ENCODE measurements at regions not wholly inside any gene's neighbourhood (a gene's known extent, or its start where the extent isn't known, plus 50 kb on each side); places are given as distances from the start of the nearest gene placed in this dataset.

DNA sequence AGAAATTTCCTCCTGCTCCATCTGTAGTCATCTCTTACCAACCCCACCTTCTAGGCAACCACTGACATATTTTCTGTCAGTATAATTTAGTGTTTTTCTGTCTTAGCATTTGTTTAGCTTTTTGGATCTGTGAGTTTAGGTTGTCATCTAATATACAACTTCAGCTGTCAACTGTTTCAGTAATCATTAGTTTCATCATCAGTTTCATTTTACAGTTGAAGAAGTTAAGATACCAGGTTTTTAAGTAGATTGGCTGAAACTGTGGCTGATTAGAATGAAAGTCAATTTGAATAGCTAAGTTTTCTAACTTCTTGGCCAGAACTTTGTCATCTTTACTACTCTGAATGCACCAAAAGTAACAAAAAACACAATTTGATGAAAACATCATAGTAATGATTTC is 1957.3 kb downstream of the NCAM2 start:
- no peak for DNase-seq

DNA sequence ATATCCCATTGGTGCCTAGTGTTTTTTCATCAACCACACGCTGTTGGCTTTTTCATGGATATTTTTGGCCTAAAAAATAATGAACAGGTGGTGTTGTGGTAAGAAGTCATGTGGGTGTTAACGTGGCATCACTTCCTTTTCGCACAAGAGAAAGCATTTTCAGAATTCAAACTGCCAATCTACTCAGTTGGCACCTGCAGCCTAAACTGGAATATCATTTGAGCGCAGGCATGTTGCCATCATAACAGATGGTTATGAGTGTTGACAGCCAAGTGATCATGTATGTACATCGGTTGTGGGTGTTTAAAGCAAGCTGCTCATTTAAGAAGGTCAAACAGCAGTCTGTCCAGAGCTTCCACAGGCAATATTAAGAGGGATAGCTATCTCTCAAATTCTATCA is 1963.0 kb downstream of the NCAM2 start:
- DNase-seq, result no peak

DNA sequence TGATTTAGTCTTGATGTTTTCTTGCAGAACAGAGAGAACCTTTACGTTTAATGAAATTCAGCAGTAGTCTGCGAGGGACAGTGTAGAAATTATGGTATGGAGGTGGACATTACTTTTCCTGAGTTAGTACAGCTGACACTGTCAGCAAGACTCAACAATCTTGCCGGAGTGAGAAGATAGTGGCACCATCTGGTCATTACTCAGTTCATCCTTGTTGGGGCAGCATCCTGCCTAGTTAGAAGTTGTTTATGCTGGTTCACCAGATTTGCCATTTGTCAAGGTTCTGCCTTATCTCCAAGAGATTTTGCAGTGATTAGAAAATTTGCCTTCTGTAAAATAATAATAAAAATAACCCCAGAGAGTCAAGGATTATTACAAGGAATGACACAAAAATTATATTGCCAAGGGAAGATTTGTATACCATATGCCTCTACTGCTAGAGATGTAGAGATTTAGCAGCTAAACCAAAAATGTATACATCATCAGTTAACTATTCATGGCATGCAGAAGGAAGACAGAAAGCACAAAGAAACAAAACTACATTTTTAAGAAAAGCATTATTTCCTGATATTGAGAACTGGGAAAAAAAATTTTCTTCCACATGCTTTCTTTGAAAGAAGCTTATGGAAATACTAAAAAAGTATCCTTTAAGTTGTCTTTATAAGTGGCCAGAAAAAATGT is 1967.4 kb downstream of the NCAM2 start:
- no peak for DNase-seq

DNA sequence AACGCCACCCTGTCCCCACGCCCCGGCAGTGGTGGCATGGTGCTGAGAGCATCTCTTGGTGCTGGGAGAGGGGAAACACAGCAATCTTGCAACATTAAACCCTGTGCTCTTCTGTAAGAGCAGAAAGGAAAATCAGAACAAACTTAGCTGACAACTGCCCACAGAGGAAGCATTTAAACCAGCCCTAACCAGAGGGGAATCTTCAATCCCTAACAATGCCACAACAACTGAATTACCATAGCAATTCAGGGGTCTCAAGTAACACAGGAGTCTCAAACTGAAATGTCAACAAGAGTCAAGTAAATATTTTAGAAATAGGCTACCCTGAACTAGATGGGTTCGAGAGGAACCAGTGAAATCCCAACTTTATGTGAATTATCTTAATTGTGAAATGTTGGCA is 1983.6 kb downstream of the NCAM2 start:
- no peak for DNase-seq

DNA sequence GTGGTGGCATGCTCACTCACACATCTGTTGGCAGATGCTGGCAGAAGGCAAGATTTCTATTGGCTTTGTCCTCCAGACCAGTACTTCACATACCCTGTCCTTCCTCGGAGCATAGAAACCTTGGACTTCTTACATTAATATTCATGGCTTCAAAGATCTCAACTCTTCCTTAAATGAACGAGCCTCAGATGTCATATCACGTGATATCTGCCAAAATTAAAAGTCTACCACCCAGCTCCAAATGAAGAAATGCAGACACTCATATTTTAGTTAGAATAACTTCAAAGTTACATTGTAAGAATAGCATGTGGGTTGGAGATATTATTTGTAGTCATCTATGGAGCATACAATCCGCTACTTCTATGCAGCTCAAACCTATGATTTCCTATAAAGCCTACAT is 1994.9 kb downstream of the NCAM2 start:
- no peak for DNase-seq

DNA sequence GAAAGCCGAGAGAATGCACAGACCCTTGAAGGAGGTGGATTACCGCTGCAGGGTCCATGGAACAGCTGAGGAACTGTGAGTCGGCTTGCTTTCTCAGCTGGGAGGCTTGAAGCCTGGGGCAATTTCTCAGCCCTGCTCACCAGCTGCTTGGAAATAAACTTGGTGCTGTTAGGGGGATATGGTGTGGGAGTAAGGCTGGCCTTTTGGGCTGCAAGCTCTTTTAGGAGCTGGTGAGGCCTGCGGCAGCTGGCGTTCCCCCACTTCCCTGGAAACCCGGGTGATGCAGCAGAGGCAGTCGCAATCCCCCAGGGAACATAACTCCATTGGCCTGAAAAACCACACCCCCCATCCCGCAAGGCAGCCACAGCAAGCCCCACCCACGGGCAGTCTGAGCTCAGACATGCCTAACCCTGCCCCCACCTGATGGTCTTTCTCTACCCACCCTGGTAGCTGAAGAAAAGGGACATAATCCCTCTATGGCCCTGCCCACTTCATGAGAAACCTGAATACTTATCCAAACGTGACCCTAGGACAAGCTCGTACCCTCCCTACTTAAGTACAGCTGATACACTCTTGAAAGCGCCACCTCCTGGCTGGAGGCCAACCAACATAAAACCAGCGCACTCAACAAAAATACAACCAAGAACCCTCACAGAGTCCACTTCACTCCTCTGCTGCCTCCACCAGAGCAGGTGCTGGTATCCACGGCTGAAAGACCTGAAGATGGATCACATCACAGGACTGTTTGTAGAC is 1995.8 kb downstream of the NCAM2 start:
- no peak for DNase-seq

DNA sequence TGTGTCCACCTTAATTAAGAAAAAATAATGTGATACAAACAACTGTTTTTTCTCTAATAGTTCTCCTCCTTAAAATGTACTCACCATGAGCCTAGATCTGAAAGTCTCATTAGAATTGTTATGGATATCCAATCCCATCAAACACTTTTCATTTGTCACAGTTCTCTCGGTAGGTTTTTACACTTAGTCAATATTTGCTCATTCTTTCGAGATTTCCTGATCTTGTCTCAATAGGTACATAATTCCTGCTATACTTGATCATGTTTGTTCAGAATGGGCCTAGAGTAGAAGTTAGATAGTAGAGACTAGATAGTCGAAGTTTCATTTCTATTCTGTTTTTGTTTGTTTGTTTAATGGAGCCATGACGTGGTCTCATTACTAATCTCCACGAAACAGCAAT is 2005.7 kb downstream of the NCAM2 start:
- DNase-seq, result no peak

DNA sequence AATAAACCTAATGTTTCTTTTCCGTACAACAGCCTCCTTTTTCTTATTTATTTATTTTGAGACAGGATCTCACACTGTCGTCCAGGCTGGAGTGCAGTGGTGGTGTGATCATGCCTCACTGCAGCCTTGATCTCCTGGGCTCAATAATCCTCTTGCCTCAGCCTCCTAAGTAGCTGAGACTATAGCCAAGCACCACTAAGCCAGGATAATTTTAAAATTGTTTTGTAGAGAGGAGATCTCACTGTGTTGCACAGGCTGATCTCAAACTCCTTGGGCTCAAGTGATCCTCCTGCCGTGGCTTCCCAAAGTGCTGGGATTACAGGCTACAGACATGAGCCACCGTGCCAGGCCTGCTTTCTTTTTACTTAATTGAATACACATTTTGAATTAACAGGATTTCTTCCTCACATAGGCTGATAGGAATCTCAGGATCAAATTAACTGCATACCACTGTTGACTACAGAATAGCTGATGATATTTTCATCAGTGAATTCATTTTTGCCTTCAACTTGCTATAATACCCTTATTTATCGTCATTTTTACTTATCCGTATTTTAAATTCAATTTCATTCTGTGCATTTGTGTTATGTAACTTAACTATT is 2010.5 kb downstream of the NCAM2 start:
- no peak for DNase-seq

DNA sequence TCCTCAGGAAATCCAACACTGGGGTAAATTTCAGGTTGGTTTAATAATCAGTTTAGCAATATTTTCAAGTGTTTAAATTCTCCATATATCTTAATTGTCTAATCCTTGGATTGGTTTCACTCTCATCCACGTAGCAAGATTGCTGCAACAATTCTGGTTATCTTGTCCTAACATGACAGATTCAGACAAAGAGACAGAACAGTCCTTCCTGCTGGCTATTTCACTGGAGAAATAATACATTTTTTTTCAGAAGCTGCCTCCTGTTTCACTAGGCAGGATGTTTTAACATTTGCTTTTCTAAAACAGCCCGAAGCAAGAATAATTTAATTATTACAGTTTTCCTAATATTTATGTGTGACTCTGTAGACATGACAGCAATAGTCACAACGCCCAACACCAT is 2011.2 kb downstream of the NCAM2 start:
- DNase-seq, result no peak

DNA sequence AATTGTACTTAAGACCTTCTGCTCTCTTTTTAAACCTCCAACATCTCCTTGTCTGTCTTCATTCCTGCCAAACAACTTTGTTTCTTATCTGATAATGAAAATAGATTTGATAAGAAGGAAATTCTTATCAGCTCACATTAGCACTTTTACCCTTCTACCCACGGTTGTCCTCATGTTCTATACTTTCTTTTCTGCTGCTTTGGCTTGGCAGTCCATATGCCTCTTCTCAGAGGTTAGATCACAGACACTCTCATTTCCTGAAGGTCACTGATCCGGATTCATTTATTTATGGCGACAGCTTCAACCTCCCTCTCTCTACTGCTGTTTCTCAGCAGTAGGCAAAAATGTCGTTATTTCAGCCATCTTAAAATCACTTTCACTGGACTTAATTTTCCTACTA is 2015.8 kb downstream of the NCAM2 start:
- DNase-seq, result no peak

DNA sequence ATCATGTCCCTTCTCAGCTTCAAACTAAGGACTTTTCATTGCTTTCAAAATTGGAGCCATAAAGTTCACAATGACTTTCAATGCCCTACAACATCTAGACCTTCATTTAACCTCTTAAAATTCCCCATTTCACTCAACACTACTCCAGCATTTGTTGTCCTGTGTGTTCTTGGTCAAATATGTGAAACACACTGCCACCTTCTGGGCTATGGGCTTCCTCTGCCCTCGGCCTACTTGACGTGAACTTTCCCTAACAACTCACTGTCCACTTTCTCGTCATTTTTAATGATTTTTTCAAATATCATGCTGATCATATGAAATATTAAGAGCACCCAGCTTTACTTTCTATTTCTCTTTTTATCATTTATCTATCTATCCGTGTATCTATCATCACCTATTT is 2018.4 kb downstream of the NCAM2 start:
- no peak for DNase-seq

DNA sequence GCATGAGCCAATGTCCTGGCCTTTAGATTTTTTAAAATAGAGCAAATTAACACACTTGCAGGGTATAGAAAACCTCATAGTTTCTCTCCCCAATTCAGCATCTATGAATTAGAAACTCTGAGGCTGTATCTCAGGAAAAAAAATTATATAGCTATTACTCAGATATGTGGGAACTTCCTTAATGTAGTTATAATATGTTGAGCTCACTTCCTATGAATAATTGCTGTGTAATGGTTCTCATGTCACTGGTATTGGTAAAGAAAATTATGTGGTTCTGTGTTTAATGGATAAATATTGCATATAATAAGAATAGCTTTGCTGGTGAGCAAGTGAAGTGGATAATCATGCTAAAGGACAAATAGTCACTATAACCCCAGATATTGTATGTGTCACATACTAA is 2019.8 kb downstream of the NCAM2 start:
- DNase-seq, result no peak

DNA sequence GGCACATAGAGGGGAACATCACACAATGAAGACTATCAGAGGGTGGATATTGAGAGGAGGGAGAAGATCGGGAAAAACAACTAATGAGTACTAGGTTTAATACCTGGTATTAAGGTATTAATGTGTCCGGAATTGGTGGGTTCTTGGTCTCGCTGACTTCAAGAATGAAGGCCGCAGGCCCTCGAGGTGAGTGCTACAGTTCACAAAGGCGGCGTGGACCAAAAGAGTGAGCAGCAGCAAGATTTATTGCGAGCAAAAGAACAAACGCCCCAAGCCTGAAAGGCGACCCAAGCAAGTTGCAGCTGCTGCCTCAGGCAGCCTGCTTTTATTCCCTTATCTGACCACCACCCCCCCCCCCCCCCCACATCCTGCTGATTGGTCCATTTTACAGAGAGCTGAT is 2022.8 kb downstream of the NCAM2 start:
- DNase-seq, result no peak

DNA sequence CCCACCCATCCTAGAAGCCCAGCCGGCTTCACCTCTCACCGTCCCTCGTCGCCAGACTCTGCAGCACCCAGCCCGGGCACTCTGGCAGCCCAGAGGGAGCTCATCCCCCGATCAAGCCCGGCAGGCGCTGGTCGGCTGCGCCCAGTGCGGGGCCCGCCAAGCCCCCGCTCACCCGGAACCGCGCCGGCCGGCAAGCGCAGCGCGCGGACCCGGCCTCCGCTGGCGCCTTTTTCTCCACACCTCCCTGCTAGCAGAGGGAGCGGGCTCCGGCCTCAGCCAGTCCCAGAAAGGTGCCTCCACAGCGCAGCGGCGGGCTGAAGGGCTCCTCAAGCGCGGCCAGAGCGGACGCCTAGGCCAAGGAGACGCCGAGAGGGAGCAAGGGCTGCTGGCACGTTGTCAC is 2023.3 kb downstream of the NCAM2 start:
- DNase-seq, result no peak

DNA sequence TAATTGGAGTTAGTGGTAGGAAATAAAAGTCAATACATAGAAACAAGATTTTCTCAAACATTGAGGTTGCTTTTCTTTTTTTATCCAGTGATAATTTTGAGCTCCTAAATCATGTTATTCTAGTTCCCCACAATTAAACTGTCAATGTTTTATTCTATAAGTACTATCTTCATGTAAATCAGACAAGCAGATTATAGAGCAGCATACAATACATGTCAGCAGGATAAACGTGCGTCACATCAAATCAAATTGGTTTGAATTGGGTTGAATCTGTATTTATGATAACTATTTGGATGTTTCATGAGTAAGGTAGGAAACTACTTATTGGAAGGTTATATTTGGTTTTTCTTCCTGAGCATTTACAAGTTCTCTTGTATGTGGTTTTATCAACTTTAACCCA is 2028.7 kb downstream of the NCAM2 start:
- no peak for DNase-seq

DNA sequence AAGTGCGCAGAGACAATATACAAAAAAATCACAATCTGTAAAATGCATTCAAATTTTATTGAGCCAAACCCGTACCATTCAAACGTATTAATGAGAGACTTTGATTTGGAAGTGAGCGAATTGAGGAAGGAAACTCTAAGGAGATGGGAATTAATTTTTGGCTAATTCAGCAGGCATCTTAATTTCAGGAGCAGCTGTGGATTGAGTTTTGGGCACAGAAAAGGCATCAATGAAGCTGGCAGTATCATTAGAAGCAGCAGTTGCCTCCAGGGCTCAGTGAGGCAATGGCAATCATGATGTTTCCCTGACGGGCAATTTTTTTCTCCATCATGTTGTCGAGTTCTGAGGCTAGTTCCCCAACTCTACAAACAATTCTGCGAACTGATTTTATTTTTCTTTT is 2041.6 kb downstream of the NCAM2 start:
- DNase-seq, result no peak

DNA sequence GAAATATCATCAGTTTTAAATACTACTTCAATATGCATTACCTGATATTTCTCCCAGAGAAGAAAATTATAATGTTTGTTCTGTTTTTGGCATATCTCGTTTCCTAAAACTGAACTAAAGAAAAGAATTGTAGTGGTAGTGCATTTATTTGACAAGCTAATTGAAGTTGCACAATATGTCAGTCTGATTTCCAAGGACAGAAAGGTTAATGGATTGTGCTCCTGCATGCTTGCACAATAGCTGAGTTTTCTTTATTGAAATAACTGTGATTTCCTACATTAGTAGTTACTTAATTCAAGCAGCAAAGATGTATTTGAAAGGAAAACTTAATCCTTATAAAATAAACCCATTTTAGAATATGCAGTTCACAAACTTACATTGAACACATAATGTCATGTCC is 2047.7 kb downstream of the NCAM2 start:
- DNase-seq, result no peak

DNA sequence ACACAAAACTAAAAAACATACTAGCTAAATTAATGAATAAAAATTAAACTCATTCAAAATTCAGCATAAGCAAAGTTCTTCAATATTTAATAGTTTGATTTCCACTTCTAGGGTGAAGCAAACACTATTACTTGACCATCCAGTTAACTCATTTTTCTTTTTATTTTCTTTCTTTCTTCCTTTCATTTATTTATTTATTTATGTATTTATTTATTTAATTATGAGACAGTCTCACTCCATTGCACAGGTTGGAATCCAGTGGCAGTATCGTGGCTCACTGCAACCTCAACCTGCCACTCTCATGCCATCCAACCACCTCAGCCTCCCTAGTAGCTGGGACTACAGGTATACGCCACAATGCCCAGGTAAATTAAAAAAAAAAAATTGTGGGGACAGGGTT is 2069.5 kb downstream of the NCAM2 start:
- DNase-seq, result no peak

DNA sequence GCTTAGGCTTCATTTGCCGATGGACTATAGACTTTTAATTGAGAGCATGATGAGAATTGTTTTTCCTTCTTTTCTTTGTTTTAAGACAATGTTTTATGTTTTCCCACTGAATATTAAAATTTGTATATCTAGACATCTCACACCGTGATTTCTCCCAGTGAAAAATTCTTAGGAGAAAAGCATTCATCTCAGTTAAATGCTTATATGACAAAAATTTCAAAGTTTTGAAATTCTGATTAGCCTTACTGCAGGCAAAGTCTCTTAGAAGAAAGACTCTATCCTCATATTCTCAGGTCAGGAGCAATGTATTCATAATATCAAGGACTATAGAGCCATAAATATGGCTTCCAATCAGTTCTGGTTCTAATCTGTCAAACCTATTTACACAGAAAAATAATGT is 2085.0 kb downstream of the NCAM2 start:
- no peak for DNase-seq

DNA sequence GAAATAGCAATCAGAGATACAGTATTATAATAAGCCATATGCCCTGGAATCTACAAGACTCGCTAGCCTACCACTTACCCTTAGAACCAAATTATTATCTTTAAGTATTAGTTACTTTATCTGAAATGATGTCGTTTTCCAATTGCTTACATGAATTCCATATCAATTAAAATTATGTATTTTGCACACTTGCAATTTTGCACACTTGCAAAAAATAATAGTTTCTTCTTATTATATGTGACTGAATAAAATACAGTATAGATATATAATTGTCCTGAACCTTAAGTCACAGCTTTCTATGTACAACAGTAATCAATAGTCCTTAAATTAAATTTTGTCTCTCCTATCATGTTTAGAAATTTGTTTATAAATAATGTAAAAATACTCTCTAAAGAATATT is 2095.1 kb downstream of the NCAM2 start:
- no peak for DNase-seq

DNA sequence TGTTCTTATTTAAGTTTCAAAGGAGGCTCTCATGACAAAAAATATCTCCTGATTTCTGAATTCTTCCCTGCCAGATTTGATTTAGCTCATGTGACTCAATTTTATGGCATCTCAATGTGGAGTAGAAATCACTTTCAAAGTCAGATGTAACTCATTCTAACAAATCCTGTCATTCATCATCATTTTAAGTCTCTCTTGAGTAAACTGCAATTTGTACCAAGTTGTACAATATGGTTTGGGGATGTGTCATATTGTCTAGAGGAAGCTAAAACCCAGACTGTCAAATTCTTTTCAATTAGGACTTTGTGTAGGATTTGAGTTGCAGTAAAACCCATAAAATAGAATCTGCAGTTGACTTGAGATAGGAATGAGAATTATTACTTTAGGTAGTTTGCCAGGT is 2101.0 kb downstream of the NCAM2 start:
- DNase-seq, result no peak

DNA sequence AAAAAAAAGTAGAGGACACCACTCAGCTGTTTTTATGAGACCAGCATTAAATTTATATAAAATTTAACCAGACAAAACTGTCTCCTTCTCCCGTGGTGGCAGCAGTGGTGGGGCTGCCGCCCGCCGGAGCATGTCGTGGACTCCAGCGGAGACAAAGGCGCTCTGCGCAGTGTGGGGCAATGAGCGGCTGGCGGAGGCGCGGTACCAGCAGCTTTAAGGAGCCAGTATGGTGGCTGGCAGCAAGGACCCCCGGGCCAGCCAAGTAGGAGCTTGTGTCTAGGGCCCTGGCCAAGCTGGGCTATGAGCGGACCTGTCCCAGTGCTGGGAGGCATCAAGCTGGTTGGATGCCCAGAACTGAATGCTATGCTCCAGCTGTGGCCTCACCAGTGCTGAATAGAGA is 2102.9 kb downstream of the NCAM2 start:
- no peak for DNase-seq

DNA sequence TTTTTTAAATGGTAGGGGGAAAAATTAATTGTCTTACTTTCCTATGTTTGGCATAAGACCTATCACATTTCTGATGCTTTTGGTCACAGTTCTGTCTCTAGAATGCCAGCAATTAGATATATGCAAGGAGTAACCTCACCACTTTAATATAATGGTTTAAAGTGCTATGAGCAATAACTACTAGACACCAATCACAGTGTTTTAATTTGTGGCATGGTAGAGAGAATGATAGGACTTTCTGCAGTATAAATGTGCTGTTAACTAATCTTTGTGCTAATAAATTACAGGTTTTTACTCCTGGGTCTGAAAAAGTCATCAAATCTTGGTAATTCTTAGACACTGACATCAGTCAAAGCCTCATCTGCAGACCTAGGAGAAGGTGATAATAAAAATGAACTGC is 2110.3 kb downstream of the NCAM2 start:
- DNase-seq, result no peak

DNA sequence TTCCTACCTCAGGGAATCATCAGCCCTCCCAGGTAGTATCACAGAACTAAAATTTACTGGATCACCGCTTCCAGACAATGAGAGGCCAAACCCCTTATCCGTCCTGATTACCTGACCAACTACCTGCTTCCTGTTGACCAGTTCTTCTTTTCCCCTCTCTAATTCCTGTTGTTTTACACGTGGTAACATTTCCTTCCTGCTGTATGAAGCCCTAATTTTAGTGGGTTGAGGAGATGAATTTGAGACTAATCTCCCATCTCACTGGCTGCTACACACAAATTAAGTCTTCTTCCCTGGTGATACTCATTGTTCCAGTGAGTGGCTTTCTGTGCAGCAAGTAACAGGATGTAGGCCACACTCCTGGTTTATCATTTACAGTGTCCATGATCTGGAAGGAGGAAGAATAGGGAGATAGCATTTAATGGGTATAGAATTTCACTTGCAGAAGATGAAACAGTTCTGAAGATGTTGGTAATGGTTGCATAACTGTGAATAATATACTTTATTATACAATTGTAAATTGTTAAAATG is 2112.9 kb downstream of the NCAM2 start:
- no peak for DNase-seq

Measured in NCI-H2227 treated with DMSO at 0.1 percent for 48 hours (cell line).